ENCODE measurements at regions not wholly inside any gene's neighbourhood (a gene's known extent, or its start where the extent isn't known, plus 50 kb on each side); places are given as distances from the start of the nearest gene placed in this dataset.

DNA sequence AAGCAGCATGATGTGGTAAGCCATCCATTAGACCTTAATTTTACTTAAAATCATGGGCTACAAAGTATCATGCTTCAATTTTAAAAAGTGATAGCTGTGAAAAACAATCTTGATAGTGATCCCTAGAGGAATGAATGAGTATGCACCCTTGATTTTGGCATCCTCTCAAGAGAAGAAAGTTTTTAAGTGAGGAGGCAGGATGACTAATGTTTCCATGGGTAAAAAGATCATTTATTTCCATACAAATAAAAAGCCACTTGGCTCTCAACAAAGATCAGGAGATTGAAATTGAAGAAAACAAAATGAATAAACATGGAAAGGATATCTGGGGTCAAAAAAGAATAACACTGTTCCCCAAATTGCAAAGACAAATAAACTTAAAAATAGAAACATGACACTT is 305.4 kb downstream of the MEX3B start (continued):
- TF ChIP-seq, protein P1, sequence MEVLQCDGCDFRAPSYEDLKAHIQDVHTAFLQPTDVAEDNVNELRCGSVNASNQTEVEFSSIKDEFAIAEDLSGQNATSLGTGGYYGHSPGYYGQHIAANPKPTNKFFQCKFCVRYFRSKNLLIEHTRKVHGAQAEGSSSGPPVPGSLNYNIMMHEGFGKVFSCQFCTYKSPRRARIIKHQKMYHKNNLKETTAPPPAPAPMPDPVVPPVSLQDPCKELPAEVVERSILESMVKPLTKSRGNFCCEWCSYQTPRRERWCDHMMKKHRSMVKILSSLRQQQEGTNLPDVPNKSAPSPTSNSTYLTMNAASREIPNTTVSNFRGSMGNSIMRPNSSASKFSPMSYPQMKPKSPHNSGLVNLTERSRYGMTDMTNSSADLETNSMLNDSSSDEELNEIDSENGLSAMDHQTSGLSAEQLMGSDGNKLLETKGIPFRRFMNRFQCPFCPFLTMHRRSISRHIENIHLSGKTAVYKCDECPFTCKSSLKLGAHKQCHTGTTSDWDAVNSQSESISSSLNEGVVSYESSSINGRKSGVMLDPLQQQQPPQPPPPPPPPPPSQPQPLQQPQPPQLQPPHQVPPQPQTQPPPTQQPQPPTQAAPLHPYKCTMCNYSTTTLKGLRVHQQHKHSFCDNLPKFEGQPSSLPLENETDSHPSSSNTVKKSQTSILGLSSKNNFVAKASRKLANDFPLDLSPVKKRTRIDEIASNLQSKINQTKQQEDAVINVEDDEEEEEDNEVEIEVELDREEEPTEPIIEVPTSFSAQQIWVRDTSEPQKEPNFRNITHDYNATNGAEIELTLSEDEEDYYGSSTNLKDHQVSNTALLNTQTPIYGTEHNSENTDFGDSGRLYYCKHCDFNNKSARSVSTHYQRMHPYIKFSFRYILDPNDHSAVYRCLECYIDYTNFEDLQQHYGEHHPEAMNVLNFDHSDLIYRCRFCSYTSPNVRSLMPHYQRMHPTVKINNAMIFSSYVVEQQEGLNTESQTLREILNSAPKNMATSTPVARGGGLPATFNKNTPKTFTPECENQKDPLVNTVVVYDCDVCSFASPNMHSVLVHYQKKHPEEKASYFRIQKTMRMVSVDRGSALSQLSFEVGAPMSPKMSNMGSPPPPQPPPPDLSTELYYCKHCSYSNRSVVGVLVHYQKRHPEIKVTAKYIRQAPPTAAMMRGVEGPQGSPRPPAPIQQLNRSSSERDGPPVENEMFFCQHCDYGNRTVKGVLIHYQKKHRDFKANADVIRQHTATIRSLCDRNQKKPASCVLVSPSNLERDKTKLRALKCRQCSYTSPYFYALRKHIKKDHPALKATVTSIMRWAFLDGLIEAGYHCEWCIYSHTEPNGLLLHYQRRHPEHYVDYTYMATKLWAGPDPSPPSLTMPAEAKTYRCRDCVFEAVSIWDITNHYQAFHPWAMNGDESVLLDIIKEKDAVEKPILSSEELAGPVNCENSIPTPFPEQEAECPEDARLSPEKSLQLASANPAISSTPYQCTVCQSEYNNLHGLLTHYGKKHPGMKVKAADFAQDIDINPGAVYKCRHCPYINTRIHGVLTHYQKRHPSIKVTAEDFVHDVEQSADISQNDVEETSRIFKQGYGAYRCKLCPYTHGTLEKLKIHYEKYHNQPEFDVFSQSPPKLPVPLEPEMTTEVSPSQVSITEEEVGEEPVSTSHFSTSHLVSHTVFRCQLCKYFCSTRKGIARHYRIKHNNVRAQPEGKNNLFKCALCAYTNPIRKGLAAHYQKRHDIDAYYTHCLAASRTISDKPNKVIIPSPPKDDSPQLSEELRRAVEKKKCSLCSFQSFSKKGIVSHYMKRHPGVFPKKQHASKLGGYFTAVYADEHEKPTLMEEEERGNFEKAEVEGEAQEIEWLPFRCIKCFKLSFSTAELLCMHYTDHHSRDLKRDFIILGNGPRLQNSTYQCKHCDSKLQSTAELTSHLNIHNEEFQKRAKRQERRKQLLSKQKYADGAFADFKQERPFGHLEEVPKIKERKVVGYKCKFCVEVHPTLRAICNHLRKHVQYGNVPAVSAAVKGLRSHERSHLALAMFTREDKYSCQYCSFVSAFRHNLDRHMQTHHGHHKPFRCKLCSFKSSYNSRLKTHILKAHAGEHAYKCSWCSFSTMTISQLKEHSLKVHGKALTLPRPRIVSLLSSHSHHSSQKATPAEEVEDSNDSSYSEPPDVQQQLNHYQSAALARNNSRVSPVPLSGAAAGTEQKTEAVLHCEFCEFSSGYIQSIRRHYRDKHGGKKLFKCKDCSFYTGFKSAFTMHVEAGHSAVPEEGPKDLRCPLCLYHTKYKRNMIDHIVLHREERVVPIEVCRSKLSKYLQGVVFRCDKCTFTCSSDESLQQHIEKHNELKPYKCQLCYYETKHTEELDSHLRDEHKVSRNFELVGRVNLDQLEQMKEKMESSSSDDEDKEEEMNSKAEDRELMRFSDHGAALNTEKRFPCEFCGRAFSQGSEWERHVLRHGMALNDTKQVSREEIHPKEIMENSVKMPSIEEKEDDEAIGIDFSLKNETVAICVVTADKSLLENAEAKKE (CRISPR knock-in tag; IDR thresholded peaks at IDR 0.05): no peak
- TF ChIP-seq EZH2phosphoT487 (IDR thresholded peaks at IDR 0.05; ENCODE audit: unreplicated experiment) (no peak), JUNB (IDR thresholded peaks at IDR 0.05; ENCODE audit: unreplicated experiment) (no peak)
- TF ChIP-seq, protein P2, sequence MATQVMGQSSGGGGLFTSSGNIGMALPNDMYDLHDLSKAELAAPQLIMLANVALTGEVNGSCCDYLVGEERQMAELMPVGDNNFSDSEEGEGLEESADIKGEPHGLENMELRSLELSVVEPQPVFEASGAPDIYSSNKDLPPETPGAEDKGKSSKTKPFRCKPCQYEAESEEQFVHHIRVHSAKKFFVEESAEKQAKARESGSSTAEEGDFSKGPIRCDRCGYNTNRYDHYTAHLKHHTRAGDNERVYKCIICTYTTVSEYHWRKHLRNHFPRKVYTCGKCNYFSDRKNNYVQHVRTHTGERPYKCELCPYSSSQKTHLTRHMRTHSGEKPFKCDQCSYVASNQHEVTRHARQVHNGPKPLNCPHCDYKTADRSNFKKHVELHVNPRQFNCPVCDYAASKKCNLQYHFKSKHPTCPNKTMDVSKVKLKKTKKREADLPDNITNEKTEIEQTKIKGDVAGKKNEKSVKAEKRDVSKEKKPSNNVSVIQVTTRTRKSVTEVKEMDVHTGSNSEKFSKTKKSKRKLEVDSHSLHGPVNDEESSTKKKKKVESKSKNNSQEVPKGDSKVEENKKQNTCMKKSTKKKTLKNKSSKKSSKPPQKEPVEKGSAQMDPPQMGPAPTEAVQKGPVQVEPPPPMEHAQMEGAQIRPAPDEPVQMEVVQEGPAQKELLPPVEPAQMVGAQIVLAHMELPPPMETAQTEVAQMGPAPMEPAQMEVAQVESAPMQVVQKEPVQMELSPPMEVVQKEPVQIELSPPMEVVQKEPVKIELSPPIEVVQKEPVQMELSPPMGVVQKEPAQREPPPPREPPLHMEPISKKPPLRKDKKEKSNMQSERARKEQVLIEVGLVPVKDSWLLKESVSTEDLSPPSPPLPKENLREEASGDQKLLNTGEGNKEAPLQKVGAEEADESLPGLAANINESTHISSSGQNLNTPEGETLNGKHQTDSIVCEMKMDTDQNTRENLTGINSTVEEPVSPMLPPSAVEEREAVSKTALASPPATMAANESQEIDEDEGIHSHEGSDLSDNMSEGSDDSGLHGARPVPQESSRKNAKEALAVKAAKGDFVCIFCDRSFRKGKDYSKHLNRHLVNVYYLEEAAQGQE (IDR thresholded peaks at IDR 0.05; ENCODE audit: unreplicated experiment): no peak

GRCh38 chr15:81729340-81729739 is 316.5 kb downstream of the MEX3B start:
- Mint-ChIP-seq H3K4me1 (no peaks in the 10 kb centered on the region), H3K27me3 (ENCODE audit: insufficient read depth, low read depth, poor library complexity) (peaks cover 1% of the 10 kb centered on the region), H3K4me3 (no peak overlapping the region), H3K27ac (no peak overlapping the region), H3K36me3 (ENCODE audit: low read depth) (peaks cover 48% of the 10 kb centered on the region), H3K9me3 (peaks cover 51% of the 10 kb centered on the region)
- Histone ChIP-seq H3K27ac (ENCODE audit: low read depth) (no peak overlapping the region), H3K4me2 (no peak overlapping the region), H3K36me3 (ENCODE audit: insufficient read depth) (peaks cover 14% of the 10 kb centered on the region; the same call in 1 of the 2 replicates), H4K20me1 (replicated peaks; ENCODE audit: insufficient read depth) (no peaks in the 10 kb centered on the region), H2AFZ (no peak overlapping the region), H3K9me2 (ENCODE audit: insufficient read depth) (no peaks in the 10 kb centered on the region), H3K27me3 (ENCODE audit: insufficient read depth) (no peaks in the 10 kb centered on the region), H3K4me3 (no peak overlapping the region), H3K4me1 (ENCODE audit: insufficient read depth) (no peaks in the 10 kb centered on the region), H3K79me2 (replicated peaks; ENCODE audit: insufficient read depth) (peaks cover 10% of the 10 kb centered on the region), H3F3A (replicated peaks; ENCODE audit: low read depth) (no peaks in the 10 kb centered on the region)
- ATAC-seq (no peak), DNase-seq (ENCODE audit: low spot score) (no peak)
- TF ChIP-seq JUNB (IDR thresholded peaks at IDR 0.05; ENCODE audit: unreplicated experiment): no peak
- TF ChIP-seq ZNF331 (CRISPR knock-in tag; IDR thresholded peaks at IDR 0.05; ENCODE audit: low read depth): no peak

Measured in GM23338 (cell line).